ENCODE measurements at regions not wholly inside any gene's neighbourhood (a gene's known extent, or its start where the extent isn't known, plus 50 kb on each side); places are given as distances from the start of the nearest gene placed in this dataset.

- TF ChIP-seq POLR2AphosphoS5 (IDR thresholded peaks at IDR 0.05; ENCODE audit: borderline replicate concordance, low read depth, low read length) = no peak
- no peak for TF ChIP-seq EZH2 (IDR thresholded peaks at IDR 0.05)
- TF ChIP-seq FOXP2 (optimal IDR thresholded peaks at IDR 0.05; ENCODE audit: control extremely low read depth, extremely low read length, insufficient read depth) = no peak
Measured at GRCh38 chr9:129272348-129273025, 94.4 kb upstream of the IER5L start.
